ENCODE measurements at regions not wholly inside any gene's neighbourhood (a gene's known extent, or its start where the extent isn't known, plus 50 kb on each side); places are given as distances from the start of the nearest gene placed in this dataset.
A peak's percentile ranks its signal among the peaks of the same experiment; 100 is the strongest.

DNA sequence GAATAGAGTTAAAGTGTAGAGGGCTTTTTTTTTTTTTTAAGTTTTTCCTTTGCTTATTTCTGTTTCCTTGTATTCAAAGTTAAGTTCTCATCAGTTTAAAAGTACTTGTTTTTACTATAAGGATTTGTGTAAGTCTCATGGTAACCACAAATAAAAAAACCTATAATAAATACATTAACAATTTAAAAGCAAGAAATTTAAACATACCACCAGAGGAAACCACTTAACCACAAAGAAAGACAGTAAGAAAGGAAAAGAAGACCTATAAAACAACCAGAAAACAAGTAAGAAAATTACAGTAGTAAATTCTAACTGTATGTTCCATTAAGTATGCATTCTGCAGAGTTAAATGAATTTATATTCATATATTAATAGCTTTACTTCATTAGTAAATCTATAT is 999.1 kb upstream of the ATXN8OS start:
- TF ChIP-seq POLR2AphosphoS5 (IDR thresholded peaks at IDR 0.05; ENCODE audit: borderline replicate concordance, low read depth, low read length) (peak; percentile 40; the same call in 1 of the 2 replicates), EZH2 (IDR thresholded peaks at IDR 0.05) (no peak), FOXP2 (optimal IDR thresholded peaks at IDR 0.05; ENCODE audit: control extremely low read depth, extremely low read length, insufficient read depth) (no peak)

Measured in SK-N-MC (cell line).